HL-60 (cell line): ENCODE measurements at regions not wholly inside any gene's neighbourhood (a gene's known extent, or its start where the extent isn't known, plus 50 kb on each side); places are given as distances from the start of the nearest gene placed in this dataset.

Experiments
- CTCF ChIP-seq: IDR thresholded peaks from one replicate; pipeline ENCODE4 v1.5.1; 2011; ENCODE audit warnings: low read length, control low read depth, inconsistent platforms; ENCODE audit not compliant: insufficient read depth
- GABPA ChIP-seq: IDR thresholded peaks from 2 replicates; pipeline ENCODE4 v1.6.1; 2012; ENCODE audit warnings: low read depth
- POLR2AphosphoS5 ChIP-seq: IDR thresholded peaks from 2 replicates; pipeline ENCODE4 v1.6.1; 2012; ENCODE audit warnings: low read depth
- REST ChIP-seq: IDR thresholded peaks from 2 replicates; pipeline ENCODE4 v1.6.1; 2012; ENCODE audit warnings: low read depth; ENCODE audit not compliant: insufficient replicate concordance
- SPI1 ChIP-seq: IDR thresholded peaks from 2 replicates; pipeline ENCODE4 v1.6.1; 2012; ENCODE audit warnings: low read depth, mild to moderate bottlenecking, borderline replicate concordance

GRCh38 chr14:89067293-89067972 lies 243.0 kb downstream of the TTC8 start:
- TF ChIP-seq CTCF, result no peak
- no peak for TF ChIP-seq POLR2AphosphoS5
- TF ChIP-seq REST, result no peak
- no peak for TF ChIP-seq SPI1
- TF ChIP-seq GABPA, result no peak
